ENCODE measurements at regions not wholly inside any gene's neighbourhood (a gene's known extent, or its start where the extent isn't known, plus 50 kb on each side); places are given as distances from the start of the nearest gene placed in this dataset.

- DNase-seq (ENCODE audit: low spot score) (no peak), ATAC-seq (no peak), FAIRE-seq (no peak)
- no peaks in the 10 kb centered on the region for H3K27me3 ChIP-seq (ENCODE audit: control insufficient read depth in 1 of 2, insufficient read depth in 2 of 2, low read length in 2 of 2)
- 2% methylated on average over 5 of the region's 5 CpGs for WGBS (ENCODE audit: low lambda C conversion rate)
- BruUV-seq (replicated peaks), result no TSS peak
- no peak overlapping the region for H3K4me2 ChIP-seq (ENCODE audit: low read depth, low read length)
- H3K27ac ChIP-seq (ENCODE audit: extremely low read length, insufficient read depth, low read length), result no peak overlapping the region
- H3K4me3 ChIP-seq (replicated peaks in 1 of 3; ENCODE audit: insufficient read depth in 1 of 3, low read depth in 2 of 3, low read length in 3 of 3), result no peak overlapping the region
- POLR2A ChIA-PET, result no interaction called here
- H4K20me1 ChIP-seq (ENCODE audit: insufficient read depth, low read length), result no peaks in the 10 kb centered on the region
- H3K4me1 ChIP-seq (ENCODE audit: insufficient read depth, low read length), result no peaks in the 10 kb centered on the region
- CTCF ChIA-PET (ENCODE audit: low intra/inter-chr PET ratio, low total read pairs), result no interaction called here
- H3K79me2 ChIP-seq (ENCODE audit: insufficient read depth, low read length), result no peaks in the 10 kb centered on the region
- intact Hi-C loops (cut with micrococcal nuclease; ENCODE audit: unreplicated experiment), result no loop called here
- H2AFZ ChIP-seq (ENCODE audit: low read length), result no peak overlapping the region
- no peaks in the 10 kb centered on the region for H3K36me3 ChIP-seq (replicated peaks in 1 of 2; ENCODE audit: control insufficient read depth in 1 of 2, insufficient read depth in 2 of 2, low read length in 2 of 2)
- in situ Hi-C loops (cut with HindIII; ENCODE audit: extremely low pct_ligation_motif_present, low pct_unique_long_range_greater_than_20kb), result no loop called here
- H3K9ac ChIP-seq (ENCODE audit: insufficient read depth, low read depth, low read length), result no peak overlapping the region
- peaks cover 71% of the 10 kb centered on the region for H3K9me3 ChIP-seq (ENCODE audit: low read length)
- no peak for TF ChIP-seq HMGXB3 (CRISPR knock-in tag; IDR thresholded peaks at IDR 0.05; ENCODE audit: borderline replicate concordance)
- TF ChIP-seq DNMT1 (CRISPR knock-in tag; IDR thresholded peaks at IDR 0.05), result no peak
- TF ChIP-seq YEATS4 (CRISPR knock-in tag; IDR thresholded peaks at IDR 0.05; ENCODE audit: borderline replicate concordance), result no peak
- TF ChIP-seq ZNF333 (CRISPR knock-in tag; IDR thresholded peaks at IDR 0.05; ENCODE audit: borderline replicate concordance), result no peak
- no peak for TF ChIP-seq ZNF619 (CRISPR knock-in tag; IDR thresholded peaks at IDR 0.05)
- TF ChIP-seq CBX1 (IDR thresholded peaks at IDR 0.05; ENCODE audit: low read depth), result no peak
- TF ChIP-seq ZNF343 (CRISPR knock-in tag; IDR thresholded peaks at IDR 0.05), result no peak
- TF ChIP-seq POGZ (CRISPR knock-in tag; IDR thresholded peaks at IDR 0.05), result no peak
- TF ChIP-seq NCOA1 (CRISPR knock-in tag; IDR thresholded peaks at IDR 0.05), result no peak
- no peak for TF ChIP-seq ZNF503 (CRISPR knock-in tag; IDR thresholded peaks at IDR 0.05)
- TF ChIP-seq ZNF691 (CRISPR knock-in tag; IDR thresholded peaks at IDR 0.05; ENCODE audit: borderline replicate concordance, low read depth), result no peak
- TF ChIP-seq MTA1 (CRISPR knock-in tag; IDR thresholded peaks at IDR 0.05; ENCODE audit: borderline replicate concordance), result no peak
- no peak for TF ChIP-seq ZNF530 (CRISPR knock-in tag; IDR thresholded peaks at IDR 0.05; ENCODE audit: low read depth)
- TF ChIP-seq SATB2 (CRISPR knock-in tag; IDR thresholded peaks at IDR 0.05), result no peak
- no peak for TF ChIP-seq ZMYM4 (CRISPR knock-in tag; IDR thresholded peaks at IDR 0.05)
- TF ChIP-seq NFYC (CRISPR knock-in tag; IDR thresholded peaks at IDR 0.05), result no peak
- no peak for TF ChIP-seq ZNF136 (CRISPR knock-in tag; IDR thresholded peaks at IDR 0.05; ENCODE audit: low read depth)
Measured at GRCh38 chr6:22706651-22707050, 137.3 kb downstream of the HDGFL1 start.

All from HepG2 (cell line).